Astrocyte (in vitro differentiated cells and primary cell): ENCODE measurements at regions not wholly inside any gene's neighbourhood (a gene's known extent, or its start where the extent isn't known, plus 50 kb on each side); places are given as distances from the start of the nearest gene placed in this dataset.

Source experiments
- CTCF ChIP-seq: IDR thresholded peaks from 2 replicates; pipeline ENCODE4 v1.5.1; 2011; ENCODE audit warnings: low read depth, mild to moderate bottlenecking, inconsistent platforms, low read length, moderate library complexity; ENCODE audit not compliant: insufficient read depth
- EZH2 ChIP-seq: IDR thresholded peaks from 2 replicates; pipeline ENCODE4 v1.6.1; 2012; ENCODE audit warnings: mild to moderate bottlenecking, low read length, inconsistent platforms; ENCODE audit not compliant: insufficient read depth

GRCh38 chrX:39828971-39829370 lies 268.8 kb downstream of the BCOR start:
- TF ChIP-seq CTCF = no peak
- no peak for TF ChIP-seq EZH2
